HG02571 (cell line): ENCODE measurements at regions not wholly inside any gene's neighbourhood (a gene's known extent, or its start where the extent isn't known, plus 50 kb on each side); places are given as distances from the start of the nearest gene placed in this dataset.
A peak's percentile ranks its signal among the peaks of the same experiment; 100 is the strongest.

Source experiments
- ATAC-seq: cut with Tn5 transposase; IDR thresholded peaks from one replicate; pipeline ENCODE4 v1.9.1; 2021; ENCODE audit warnings: mild to moderate bottlenecking, moderate library complexity; ENCODE audit not compliant: unreplicated experiment

DNA sequence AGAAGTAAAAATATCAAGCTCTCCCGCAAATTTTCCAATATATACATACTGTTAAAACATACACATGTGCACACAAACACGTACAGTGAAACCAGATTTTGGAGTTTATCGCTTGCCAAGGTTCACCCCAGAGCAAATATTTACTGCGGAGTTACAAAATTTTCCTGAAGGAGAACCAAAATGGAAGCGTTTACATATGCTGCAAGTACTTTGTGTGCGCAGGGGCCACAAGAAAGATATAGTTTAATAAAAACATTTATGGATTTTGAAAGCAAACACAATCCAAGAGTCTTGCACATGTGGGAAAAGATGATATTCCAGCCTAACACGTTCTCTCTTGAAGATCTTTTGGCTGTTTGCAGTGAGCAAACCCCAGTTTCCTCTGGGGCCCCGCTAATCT, 301.3 kb upstream of the NFE2L3 start:
- no peak for ATAC-seq

DNA sequence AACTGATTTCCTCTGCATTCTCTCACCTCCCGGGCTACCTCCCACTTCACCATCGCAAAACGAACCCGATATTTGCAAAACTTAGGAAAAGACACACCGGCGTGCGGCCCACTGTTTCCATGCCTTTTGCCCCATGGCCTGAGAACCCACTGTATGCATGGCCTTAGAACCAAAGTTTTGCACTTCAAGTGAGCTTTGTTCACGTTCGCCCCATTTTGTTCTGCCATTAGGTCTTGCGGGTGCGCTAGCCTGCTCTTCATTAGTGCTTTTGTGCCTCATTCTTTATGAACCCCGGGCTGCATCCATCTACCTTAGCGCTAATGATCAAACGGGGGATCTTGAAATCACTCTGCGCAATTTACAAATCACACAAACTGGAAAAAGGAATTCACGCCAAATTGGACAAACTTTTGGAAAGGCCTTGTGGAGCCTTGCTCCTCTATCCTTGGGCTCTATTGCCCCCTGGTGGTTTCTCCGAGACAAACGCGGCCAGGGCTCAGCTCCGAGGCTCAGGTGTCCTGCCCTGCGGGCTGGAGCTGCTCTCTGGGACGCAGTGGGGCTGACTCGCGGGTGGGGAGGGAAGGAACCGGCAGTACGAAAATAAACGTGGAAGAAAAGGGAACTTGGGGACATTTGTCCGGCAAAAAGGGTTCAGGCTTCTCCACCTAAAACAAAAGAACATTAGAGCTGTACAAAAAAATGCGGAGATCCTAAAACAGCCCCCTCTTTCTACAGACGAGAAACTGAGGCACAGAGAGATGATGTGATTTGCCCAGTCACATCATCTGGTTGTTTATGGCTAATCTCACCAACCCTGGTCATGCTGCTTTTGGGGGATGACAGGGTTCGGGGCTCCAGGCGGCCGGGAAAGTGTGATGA, 300.4 kb upstream of the NFE2L3 start:
- no peak for ATAC-seq

DNA sequence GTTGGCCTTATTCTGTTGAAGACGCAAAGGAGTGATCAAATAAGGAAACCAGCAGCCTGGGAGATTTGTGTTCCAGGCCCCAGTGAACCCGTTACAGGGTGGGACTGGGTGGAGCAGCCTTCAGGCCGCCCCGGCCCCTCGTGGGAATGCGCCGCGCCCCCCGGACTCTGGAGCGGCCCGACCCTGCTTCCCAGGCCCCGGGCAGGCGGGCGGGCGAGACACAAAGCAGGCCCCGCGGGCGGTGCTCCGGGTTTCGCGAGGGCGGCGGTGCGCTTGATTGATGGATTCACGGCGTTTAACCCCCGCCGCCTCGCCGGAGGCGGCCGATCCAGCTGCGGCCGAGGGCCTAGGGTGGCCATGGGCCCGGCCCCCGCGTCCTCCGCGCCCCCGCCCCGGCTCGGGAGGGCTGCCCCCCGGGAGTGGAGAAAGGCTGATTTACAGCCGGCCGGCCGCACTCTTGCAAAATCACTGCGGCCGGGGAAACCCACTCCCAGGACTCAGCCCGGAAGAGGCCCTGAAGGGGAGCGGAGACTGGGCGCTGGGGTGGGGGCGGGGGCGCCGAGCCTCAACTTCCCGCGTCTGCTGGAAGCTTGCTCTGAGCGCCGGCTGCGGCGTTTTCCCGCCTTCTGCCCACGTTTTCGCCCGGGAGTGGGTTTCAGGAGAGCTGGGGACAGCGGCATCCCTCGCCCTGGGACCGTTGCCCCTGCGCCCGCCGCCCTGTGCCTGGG, 299.6 kb upstream of the NFE2L3 start:
- ATAC-seq: no peak

DNA sequence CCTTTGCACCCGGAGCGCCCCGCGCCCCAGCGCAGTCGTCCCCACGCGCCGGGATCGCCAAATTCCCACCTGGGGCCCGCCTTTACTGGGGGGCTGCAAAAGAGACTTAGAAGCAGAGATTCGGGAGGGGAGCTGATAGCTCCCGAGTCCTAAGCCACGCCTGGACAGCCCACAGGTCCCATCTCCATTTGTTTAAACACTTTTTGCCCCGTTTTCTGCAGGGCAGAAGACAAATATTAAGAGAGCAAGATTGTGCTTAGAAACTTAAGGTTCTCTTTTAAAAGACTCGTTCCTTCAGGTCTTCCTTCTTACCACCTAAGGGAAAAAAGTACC, 299.1 kb upstream of the NFE2L3 start:
- no peak for ATAC-seq

GRCh38 chr7:25853314-25853713, 298.7 kb upstream of the NFE2L3 start:
- ATAC-seq: no peak

GRCh38 chr7:25854059-25854458, 297.9 kb upstream of the NFE2L3 start:
- no peak for ATAC-seq

- no peak for ATAC-seq
Observed at GRCh38 chr7:25854608-25855497, 297.1 kb upstream of the NFE2L3 start.

- ATAC-seq: no peak
Observed at GRCh38 chr7:25855854-25856782, 295.9 kb upstream of the NFE2L3 start.

GRCh38 chr7:25857376-25858067, 294.5 kb upstream of the NFE2L3 start:
- no peak for ATAC-seq

- no peak for ATAC-seq
Observed at GRCh38 chr7:25858200-25858524, 293.8 kb upstream of the NFE2L3 start.

DNA sequence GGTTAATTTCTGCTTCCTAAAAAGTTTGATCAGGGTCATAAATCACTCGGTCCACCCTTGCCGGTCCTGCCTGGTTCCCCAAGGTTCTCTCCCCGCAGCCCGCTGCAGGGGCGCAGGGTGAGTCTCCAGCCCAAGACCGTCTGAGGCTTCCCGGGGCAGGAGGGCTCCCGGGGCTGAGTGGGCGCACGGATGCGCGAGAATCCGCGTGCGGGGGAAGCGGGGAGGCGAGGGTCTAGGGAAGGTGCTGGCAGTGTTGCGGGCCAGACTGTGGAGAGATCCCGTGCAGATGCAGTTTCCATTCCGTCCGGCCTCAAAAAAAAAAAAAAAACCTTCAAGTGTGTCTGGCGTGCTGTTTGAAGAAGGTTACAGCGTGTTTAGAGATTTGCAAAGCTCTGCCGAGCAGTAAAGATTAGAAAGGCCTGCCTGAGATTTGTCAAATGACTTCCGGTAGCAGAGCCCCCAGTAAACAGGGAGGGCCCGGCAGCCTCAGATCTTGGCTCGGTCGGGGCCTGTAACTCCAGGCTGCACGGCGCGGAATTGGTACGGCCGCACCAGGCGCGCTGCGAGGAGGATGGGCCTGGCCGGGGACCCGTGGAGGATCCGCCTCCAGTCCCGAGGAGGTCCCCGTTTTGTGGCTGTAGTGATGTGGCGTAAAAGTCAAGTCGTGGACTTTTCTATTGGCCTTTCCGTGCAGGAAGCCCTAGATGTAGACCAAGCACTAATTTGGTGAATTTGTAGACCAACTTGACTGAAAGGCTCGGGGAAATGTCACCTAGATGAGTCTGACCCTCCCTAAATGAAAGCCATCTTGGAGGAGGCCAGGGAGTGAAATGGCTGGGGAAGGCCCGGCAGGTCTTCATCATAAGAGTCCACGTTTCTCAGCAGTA, 293.2 kb upstream of the NFE2L3 start:
- ATAC-seq: no peak

- ATAC-seq: no peak
Observed at GRCh38 chr7:25859412-25860274, 292.4 kb upstream of the NFE2L3 start.

- ATAC-seq: no peak
Observed at GRCh38 chr7:25860275-25861163, 291.5 kb upstream of the NFE2L3 start.

DNA sequence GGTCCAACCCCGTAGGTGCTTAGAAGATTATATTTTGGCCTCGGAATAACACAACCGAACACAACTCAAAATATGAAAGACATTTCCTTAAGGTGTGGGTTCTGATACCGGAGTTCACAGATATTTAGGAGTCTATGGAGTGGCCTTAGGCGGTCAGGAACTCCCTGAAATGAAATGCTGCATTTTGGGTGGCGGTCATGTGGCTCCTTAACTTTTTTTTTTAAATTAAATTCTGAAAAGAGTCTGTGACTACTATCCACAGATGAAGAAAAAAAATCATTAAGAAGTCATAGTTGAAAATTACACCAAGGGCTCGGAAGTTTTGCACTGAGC, 290.9 kb upstream of the NFE2L3 start:
- ATAC-seq: no peak

- no peak for ATAC-seq
Observed at GRCh38 chr7:25861601-25862260, 290.3 kb upstream of the NFE2L3 start.

DNA sequence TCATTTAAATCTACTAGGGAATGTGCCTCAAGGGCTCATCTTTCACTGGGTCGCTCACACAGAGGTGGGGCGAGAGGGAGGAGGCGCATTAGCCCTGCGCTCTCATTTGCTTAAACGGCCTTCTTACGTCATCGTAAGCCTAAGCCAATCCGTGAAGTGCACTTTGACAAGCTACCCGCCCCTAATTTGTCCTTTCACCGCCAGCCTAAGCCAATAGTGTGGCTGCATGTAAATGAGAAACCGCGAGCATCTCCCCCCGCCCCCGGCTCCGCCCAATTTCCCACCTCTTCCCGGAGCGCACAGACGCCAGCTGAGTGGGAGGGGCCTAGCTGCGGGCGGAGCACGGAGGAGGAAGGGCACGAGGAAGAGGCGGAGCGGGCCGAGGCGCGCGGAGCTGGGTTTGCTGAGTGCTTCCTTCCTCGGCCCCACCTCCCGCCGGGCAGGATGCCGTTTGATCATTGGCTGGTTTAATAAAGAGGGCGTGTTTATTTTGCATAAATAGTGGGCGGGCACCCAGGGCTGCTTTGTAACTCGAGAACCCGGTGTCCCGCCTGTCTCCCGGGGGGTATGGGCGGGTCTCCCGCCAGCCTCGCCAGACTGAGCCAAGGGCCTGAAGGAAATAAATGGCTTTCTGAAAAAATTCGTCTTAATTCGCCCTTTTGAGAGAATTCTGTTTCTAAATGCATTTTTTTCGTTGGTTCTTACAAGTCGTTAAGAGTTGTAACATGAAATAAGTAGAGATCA, 289.6 kb upstream of the NFE2L3 start:
- ATAC-seq: peak; percentile 91
